Naive thymus-derived CD4-positive, alpha-beta T cell (primary cell): ENCODE measurements at regions not wholly inside any gene's neighbourhood (a gene's known extent, or its start where the extent isn't known, plus 50 kb on each side); places are given as distances from the start of the nearest gene placed in this dataset.

Experiments
- ATAC-seq: fragments of 150-1000 bp; cut with Tn5 transposase; 2 replicates; pipeline ENCODE4 v1.10.0; 2021; ENCODE audit warnings: mild to moderate bottlenecking, moderate library complexity
- CTCF ChIA-PET: fragments of 350-600 bp; sonication (Branson Sonifier 250); formaldehyde crosslinking; loops from one replicate; lab custom pipeline; 2021; ENCODE audit warnings: antibody characterized with exemption; lab: Charles Lee
- POLR2A ChIA-PET: fragments of 350-600 bp; sonication (Branson Sonifier 250); formaldehyde crosslinking; loops from one replicate; lab custom pipeline; 2021; ENCODE audit warnings: antibody characterized with exemption, inconsistent platforms; lab: Charles Lee
- DNase-seq, 9 donors: peaks; one replicate each; pipeline versions ENCODE4 v3.0.0 to v3.0.0-alpha.2; 2020 to 2022; ENCODE audit warnings: mixed read lengths in 1 of 9
- H3K27ac ChIP-seq: one replicate; pipeline ENCODE4 v1.7.0; 2013; ENCODE audit warnings: mild to moderate bottlenecking, low read depth, low read length, moderate library complexity
- H3K27me3 ChIP-seq, 2 donors: one replicate each; pipeline ENCODE4 v1.7.0; 2013; ENCODE audit warnings: low read length in 2 of 2, mild to moderate bottlenecking in 2 of 2, moderate library complexity in 2 of 2; ENCODE audit not compliant: control insufficient read depth in 2 of 2, insufficient read depth in 2 of 2
- H3K36me3 ChIP-seq, 3 experiments: 1 replicate in 2 of 3; 2 replicates in 1 of 3; pipeline ENCODE4 v1.7.0; 2013; ENCODE audit warnings: low read length in 3 of 3, mild to moderate bottlenecking in 3 of 3, moderate library complexity in 1 of 3; ENCODE audit not compliant: insufficient read depth in 3 of 3, control insufficient read depth in 2 of 3
- H3K4me1 ChIP-seq, 2 donors: one replicate each; pipeline ENCODE4 v1.7.0; 2013; ENCODE audit warnings: low read length in 2 of 2, mild to moderate bottlenecking in 2 of 2, moderate library complexity in 1 of 2; ENCODE audit not compliant: control insufficient read depth in 2 of 2, insufficient read depth in 2 of 2
- H3K4me3 ChIP-seq: 2 replicates; pipeline ENCODE4 v1.7.0; 2013; ENCODE audit warnings: mild to moderate bottlenecking, low read length
- H3K9me3 ChIP-seq, 3 experiments: 1 replicate in 2 of 3; 2 replicates in 1 of 3; pipeline ENCODE4 v1.7.0; 2013; ENCODE audit warnings: low read length in 3 of 3; ENCODE audit not compliant: control insufficient read depth in 2 of 3
- H3K27ac Mint-ChIP-seq, 9 donors: one replicate each; pipeline ENCODE4 v1.8.0; 2020 to 2022; ENCODE audit warnings: mixed read lengths in 9 of 9, mild to moderate bottlenecking in 8 of 9, moderate library complexity in 5 of 9, inconsistent platforms in 2 of 9
- H3K27me3 Mint-ChIP-seq, 5 donors: one replicate each; pipeline ENCODE4 v1.8.0; 2021 to 2022; ENCODE audit warnings: mixed read lengths in 5 of 5, mild to moderate bottlenecking in 1 of 5
- H3K36me3 Mint-ChIP-seq, 5 donors: one replicate each; pipeline ENCODE4 v1.8.0; 2020 to 2022; ENCODE audit warnings: mixed read lengths in 5 of 5, mild to moderate bottlenecking in 3 of 5, inconsistent platforms in 1 of 5
- H3K4me1 Mint-ChIP-seq, 7 donors: one replicate each; pipeline ENCODE4 v1.8.0; 2020 to 2022; ENCODE audit warnings: mixed read lengths in 7 of 7, mild to moderate bottlenecking in 3 of 7, inconsistent platforms in 1 of 7
- H3K4me3 Mint-ChIP-seq, 10 donors: one replicate each; pipeline ENCODE4 v1.8.0; 2020 to 2022; ENCODE audit warnings: mild to moderate bottlenecking in 10 of 10, mixed read lengths in 10 of 10, moderate library complexity in 6 of 10, inconsistent platforms in 2 of 10
- H3K9me3 Mint-ChIP-seq, 11 donors: one replicate each; pipeline ENCODE4 v1.8.0; 2020 to 2022; ENCODE audit warnings: mixed read lengths in 11 of 11, mild to moderate bottlenecking in 4 of 11, inconsistent platforms in 1 of 11, moderate library complexity in 1 of 11
- intact Hi-C, 2 donors: fragments of 100-400 bp; cut with micrococcal nuclease; formaldehyde crosslinking; loops; one replicate each; pipeline ENCODE4 v1.15.1; 2023

DNA sequence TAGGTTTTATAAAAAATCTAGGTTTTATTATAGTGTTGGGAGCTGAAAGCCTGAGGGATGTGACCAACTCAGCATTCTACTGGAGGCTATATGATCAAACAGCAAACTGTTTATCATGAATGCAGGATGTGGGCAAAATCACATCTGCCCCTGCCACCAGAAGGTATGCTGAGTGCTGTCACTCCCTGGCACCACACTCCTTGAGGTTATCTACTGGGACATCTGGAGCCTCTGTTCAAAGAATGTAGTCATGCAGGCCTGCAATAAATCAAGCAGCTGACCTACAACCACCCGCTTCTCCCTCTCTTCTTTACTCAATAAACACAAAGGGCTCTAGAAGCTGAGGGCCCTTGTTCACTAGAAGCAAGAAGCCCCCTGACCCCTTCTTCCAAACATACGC lies 328.4 kb upstream of the DDX18 start:
- peaks cover 0 to 4% (median 0%) of the 10 kb centered on the region in 5 donors for H3K27me3 Mint-ChIP-seq
- no peaks in the 10 kb centered on the region for H3K36me3 ChIP-seq
- H3K27ac ChIP-seq = no peak overlapping the region
- H3K4me3 Mint-ChIP-seq = no peak overlapping the region
- intact Hi-C loops = no loop called here
- ChIA-PET CTCF (no interaction called here), POLR2A (no interaction called here)
- no peak overlapping the region for H3K4me3 ChIP-seq
- H3K27me3 ChIP-seq = no peaks in the 10 kb centered on the region
- H3K9me3 ChIP-seq = peaks cover 0 to 6% (median 0%) of the 10 kb centered on the region in 3 experiments
- ATAC-seq (no peak), DNase-seq (no peak)
- H3K4me1 ChIP-seq = no peaks in the 10 kb centered on the region
- H3K36me3 Mint-ChIP-seq = no peaks in the 10 kb centered on the region
- H3K4me1 Mint-ChIP-seq = no peaks in the 10 kb centered on the region
- H3K9me3 Mint-ChIP-seq = peaks cover 2 to 26% (median 15%) of the 10 kb centered on the region in 11 donors
- H3K27ac Mint-ChIP-seq = no peak overlapping the region

DNA sequence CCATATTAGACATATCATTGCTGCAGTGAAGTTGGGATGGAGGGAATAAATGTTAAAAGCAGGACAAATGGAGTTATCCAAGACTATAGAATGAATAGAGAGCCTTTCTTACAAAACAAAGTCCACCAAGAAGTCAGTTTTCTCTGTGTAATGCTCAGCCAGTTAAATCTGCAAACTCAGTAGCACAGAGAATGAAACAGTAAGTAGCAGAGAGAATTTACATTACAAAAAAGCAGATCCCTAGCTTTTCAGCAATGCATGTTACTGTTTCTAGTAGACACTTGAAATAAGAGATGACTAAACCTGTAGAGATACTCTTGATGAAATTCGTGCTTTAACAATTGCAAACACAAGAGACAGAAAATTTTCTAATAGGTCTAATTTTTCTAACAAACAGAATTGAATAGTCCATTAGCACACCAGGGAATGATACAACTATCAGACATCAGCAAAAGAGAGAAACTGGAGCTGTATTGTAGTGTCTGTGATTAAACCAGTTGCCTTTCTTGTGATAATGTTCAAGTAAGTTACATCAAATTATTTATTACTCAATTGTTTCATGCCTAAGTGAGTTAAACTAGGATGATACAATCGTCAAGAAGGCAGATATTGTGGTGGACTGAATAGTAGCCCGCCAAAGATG lies 322.2 kb upstream of the DDX18 start:
- no peaks in the 10 kb centered on the region for H3K4me1 ChIP-seq
- Mint-ChIP-seq H3K27me3 (peaks cover 0 to 4% (median 0%) of the 10 kb centered on the region in 5 donors), H3K9me3 (peaks cover 0 to 15% (median 5%) of the 10 kb centered on the region in 11 donors), H3K4me3 (no peak overlapping the region), H3K4me1 (no peaks in the 10 kb centered on the region), H3K36me3 (no peaks in the 10 kb centered on the region), H3K27ac (no peak overlapping the region)
- no peak for ATAC-seq
- no peak overlapping the region for H3K27ac ChIP-seq
- DNase-seq = no peak
- intact Hi-C loops = no loop called here
- ChIA-PET POLR2A (no interaction called here), CTCF (no interaction called here)
- H3K36me3 ChIP-seq = no peaks in the 10 kb centered on the region
- no peaks in the 10 kb centered on the region for H3K27me3 ChIP-seq
- no peak overlapping the region for H3K4me3 ChIP-seq
- H3K9me3 ChIP-seq = no peaks in the 10 kb centered on the region

DNA sequence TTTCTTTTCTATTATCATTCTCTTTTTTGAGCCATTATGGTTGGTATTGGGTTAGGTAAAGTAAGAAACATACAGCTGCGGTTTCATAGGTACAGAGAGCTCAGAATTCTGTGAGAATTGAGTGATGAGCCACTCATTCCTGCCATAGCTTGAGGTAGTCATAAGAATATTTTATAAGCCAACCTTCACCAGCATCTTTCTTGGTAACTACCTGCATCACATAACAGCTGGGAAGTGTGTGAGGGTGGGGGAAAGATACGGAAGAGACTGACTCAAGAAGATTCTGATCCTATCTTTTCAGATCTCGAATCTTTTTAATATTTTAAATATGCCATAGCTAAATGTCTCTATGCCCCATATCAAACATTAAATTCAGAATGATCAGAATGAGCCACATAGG lies 313.8 kb upstream of the DDX18 start:
- no peaks in the 10 kb centered on the region for H3K36me3 Mint-ChIP-seq
- H3K9me3 Mint-ChIP-seq = peaks cover 0 to 10% (median 4%) of the 10 kb centered on the region in 11 donors
- Histone ChIP-seq H3K27me3 (no peaks in the 10 kb centered on the region), H3K9me3 (no peaks in the 10 kb centered on the region), H3K4me3 (no peak overlapping the region), H3K4me1 (no peaks in the 10 kb centered on the region), H3K27ac (no peak overlapping the region), H3K36me3 (no peaks in the 10 kb centered on the region)
- H3K4me3 Mint-ChIP-seq = no peak overlapping the region
- H3K4me1 Mint-ChIP-seq = no peaks in the 10 kb centered on the region
- intact Hi-C loops = no loop called here
- no peak for DNase-seq
- ATAC-seq = no peak
- ChIA-PET CTCF (no interaction called here), POLR2A (no interaction called here)
- no peaks in the 10 kb centered on the region for H3K27me3 Mint-ChIP-seq
- no peak overlapping the region for H3K27ac Mint-ChIP-seq

DNA sequence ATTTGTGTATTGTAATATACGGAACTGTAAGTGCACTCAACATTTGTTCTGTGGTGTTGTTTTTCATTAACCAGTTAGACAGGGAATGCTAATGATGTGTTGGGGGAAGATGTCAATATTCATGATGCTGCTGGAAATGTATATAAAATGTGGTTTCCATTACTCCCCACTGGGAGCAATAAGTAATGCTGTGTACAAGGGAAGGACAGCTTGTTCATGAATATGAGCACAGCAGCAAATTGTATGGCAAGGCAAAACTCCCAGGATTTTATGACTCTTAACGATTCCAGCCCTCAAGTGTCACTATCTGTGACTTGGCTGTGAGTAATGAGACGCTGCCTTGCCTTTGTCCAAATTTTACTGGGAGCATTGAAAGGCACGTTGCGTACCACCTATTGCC lies 312.4 kb upstream of the DDX18 start:
- ATAC-seq = no peak
- Histone ChIP-seq H3K27me3 (no peaks in the 10 kb centered on the region), H3K4me3 (no peak overlapping the region), H3K9me3 (no peaks in the 10 kb centered on the region), H3K36me3 (no peaks in the 10 kb centered on the region), H3K27ac (no peak overlapping the region), H3K4me1 (no peaks in the 10 kb centered on the region)
- no peak overlapping the region for H3K4me3 Mint-ChIP-seq
- DNase-seq = no peak
- no peaks in the 10 kb centered on the region for H3K4me1 Mint-ChIP-seq
- ChIA-PET CTCF (no interaction called here), POLR2A (no interaction called here)
- no peaks in the 10 kb centered on the region for H3K27me3 Mint-ChIP-seq
- H3K9me3 Mint-ChIP-seq = peaks cover 0 to 10% (median 2%) of the 10 kb centered on the region in 11 donors
- no peaks in the 10 kb centered on the region for H3K36me3 Mint-ChIP-seq
- intact Hi-C loops = no loop called here
- H3K27ac Mint-ChIP-seq = no peak overlapping the region

DNA sequence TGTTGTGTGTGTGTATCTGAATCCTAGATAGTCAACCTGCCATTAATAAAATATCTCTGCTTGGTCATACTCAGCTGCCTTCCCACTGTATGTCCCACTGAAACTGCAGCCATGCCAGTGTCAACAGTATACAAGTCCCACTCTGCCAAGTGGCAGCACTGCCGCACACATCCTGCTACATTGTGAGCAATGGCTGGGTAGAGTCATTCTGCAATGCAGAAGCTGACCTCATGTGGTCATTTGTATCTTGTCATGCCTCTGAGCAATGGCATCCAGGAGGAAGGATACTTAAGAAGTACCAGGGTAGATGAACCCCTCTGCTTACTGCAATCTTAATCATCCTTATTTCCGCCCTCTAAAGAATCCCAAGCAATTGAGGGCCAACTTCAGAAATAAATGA lies 302.2 kb upstream of the DDX18 start:
- ATAC-seq (no peak), DNase-seq (no peak)
- H3K9me3 ChIP-seq = no peaks in the 10 kb centered on the region
- H3K27me3 ChIP-seq = no peaks in the 10 kb centered on the region
- POLR2A ChIA-PET = no interaction called here
- no peaks in the 10 kb centered on the region for H3K27me3 Mint-ChIP-seq
- H3K9me3 Mint-ChIP-seq = peaks cover 0 to 12% (median 2%) of the 10 kb centered on the region in 11 donors
- H3K27ac Mint-ChIP-seq = no peak overlapping the region
- no peaks in the 10 kb centered on the region for H3K4me1 Mint-ChIP-seq
- no peak overlapping the region for H3K4me3 ChIP-seq
- H3K27ac ChIP-seq = no peak overlapping the region
- H3K36me3 ChIP-seq = no peaks in the 10 kb centered on the region
- intact Hi-C loops = no loop called here
- no peak overlapping the region for H3K4me3 Mint-ChIP-seq
- CTCF ChIA-PET = no interaction called here
- no peaks in the 10 kb centered on the region for H3K4me1 ChIP-seq
- no peaks in the 10 kb centered on the region for H3K36me3 Mint-ChIP-seq

DNA sequence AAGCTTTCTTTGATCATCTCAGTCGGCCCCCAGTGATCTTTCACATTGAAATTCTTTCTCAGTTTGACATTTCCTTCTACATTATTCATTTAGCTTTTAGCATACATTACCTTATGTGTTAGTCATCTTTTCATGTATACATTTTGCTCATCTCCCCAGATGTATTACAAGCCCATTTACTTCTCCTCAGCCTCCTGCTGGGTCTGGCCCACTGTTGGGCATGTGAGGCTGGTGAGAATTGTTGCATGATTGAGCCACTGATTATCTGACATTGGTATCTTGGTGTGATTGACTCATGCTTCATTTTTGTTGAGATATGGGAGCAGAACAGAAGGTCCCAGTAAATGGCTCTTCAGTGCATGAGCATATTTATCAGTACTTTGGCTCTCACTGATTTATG lies 300.1 kb upstream of the DDX18 start:
- no peak overlapping the region for H3K27ac ChIP-seq
- H3K36me3 ChIP-seq = no peaks in the 10 kb centered on the region
- H3K4me1 ChIP-seq = no peaks in the 10 kb centered on the region
- ChIA-PET POLR2A (no interaction called here), CTCF (no interaction called here)
- DNase-seq (no peak), ATAC-seq (no peak)
- H3K9me3 Mint-ChIP-seq = peaks cover 0 to 12% (median 3%) of the 10 kb centered on the region in 11 donors
- H3K4me1 Mint-ChIP-seq = no peaks in the 10 kb centered on the region
- H3K36me3 Mint-ChIP-seq = no peaks in the 10 kb centered on the region
- H3K9me3 ChIP-seq = no peaks in the 10 kb centered on the region
- intact Hi-C loops = no loop called here
- no peak overlapping the region for H3K4me3 Mint-ChIP-seq
- no peak overlapping the region for H3K27ac Mint-ChIP-seq
- H3K27me3 Mint-ChIP-seq = no peaks in the 10 kb centered on the region
- no peaks in the 10 kb centered on the region for H3K27me3 ChIP-seq
- H3K4me3 ChIP-seq = no peak overlapping the region

DNA sequence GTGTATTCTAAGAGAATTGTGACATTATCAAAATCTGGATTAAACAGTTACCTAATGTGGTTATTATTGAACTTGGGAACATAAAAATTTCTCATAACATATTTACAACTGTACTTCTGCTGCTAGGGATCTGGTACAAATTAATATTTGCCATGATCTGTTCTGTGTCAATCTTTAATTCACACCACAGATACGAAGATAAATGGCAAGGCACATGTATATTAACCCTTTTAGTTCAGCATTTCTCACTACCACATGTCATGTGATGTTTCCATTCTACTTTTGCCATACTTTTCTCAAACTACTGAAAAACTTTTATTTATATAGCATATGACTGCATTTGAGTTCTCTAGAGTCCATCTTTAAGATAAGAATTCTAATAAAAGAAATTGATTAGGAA lies 295.3 kb upstream of the DDX18 start:
- DNase-seq (no peak), ATAC-seq (no peak)
- intact Hi-C loops = no loop called here
- ChIA-PET POLR2A (no interaction called here), CTCF (no interaction called here)
- H3K27ac Mint-ChIP-seq = no peak overlapping the region
- no peaks in the 10 kb centered on the region for H3K9me3 ChIP-seq
- peaks cover 0 to 5% (median 0%) of the 10 kb centered on the region in 11 donors for H3K9me3 Mint-ChIP-seq
- H3K27me3 Mint-ChIP-seq = no peaks in the 10 kb centered on the region
- no peak overlapping the region for H3K4me3 ChIP-seq
- no peaks in the 10 kb centered on the region for H3K4me1 ChIP-seq
- no peaks in the 10 kb centered on the region for H3K36me3 Mint-ChIP-seq
- H3K27me3 ChIP-seq = no peaks in the 10 kb centered on the region
- H3K27ac ChIP-seq = no peak overlapping the region
- no peaks in the 10 kb centered on the region for H3K4me1 Mint-ChIP-seq
- no peak overlapping the region for H3K4me3 Mint-ChIP-seq
- H3K36me3 ChIP-seq = no peaks in the 10 kb centered on the region
